ENCODE measurements at regions not wholly inside any gene's neighbourhood (a gene's known extent, or its start where the extent isn't known, plus 50 kb on each side); places are given as distances from the start of the nearest gene placed in this dataset.
"Not testable (repeated sequence)": the region's sequence is repeated elsewhere in the genome, so short reads cannot be mapped to it uniquely, and the experiment has no call there.

DNA sequence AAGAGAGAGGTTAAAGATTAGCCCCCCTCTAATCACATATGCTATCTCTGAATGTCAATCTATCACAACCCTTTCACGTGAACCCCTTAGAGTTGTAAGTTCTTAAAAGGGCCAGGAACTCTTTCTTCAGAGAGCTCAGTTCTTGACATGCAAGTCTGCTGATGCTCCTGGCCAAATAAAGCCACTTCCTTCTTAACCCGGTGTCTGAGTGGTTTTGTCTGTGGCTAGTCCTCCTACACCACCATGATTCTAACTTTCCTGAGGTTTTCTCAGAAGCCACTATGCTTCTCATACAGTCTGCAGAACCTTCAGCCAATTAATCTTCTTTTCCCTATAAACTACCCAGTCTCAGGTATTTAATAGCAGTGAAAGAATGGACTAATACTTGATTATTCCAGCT lies 231.1 kb upstream of the CNTN6 start:
- Mint-ChIP-seq H3K4me3 (no peak overlapping the region), H3K27me3 (no peaks in the 10 kb centered on the region), H3K27ac (no peak overlapping the region), H3K4me1 (no peaks in the 10 kb centered on the region), H3K36me3 (ENCODE audit: low read depth) (no peaks in the 10 kb centered on the region), H3K9me3 (no peaks in the 10 kb centered on the region)
- ATAC-seq (peak; percentile 49), DNase-seq (no peak)

DNA sequence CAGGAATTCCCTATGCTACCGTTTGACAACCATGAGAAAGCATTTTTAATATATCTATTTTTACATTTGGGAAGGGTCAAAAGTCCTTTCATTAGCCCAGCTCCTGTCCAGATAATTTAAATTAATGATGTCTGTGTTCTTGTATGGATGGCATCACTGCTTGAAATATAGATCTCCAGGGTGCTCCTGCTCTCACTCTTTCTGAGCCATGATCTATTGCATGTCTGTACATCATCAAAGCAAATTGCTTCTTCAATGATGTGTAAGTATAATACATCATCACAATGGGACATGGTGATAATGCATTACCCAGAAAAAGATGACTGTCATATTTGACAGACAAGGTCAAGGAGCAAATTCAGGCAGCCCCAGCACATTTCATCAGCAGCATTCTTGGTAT lies 223.6 kb upstream of the CNTN6 start:
- no peaks in the 10 kb centered on the region for H3K36me3 Mint-ChIP-seq (ENCODE audit: low read depth)
- ATAC-seq (no peak), DNase-seq (no peak)
- H3K9me3 Mint-ChIP-seq, result no peaks in the 10 kb centered on the region
- no peak overlapping the region for H3K27ac Mint-ChIP-seq
- no peaks in the 10 kb centered on the region for H3K27me3 Mint-ChIP-seq
- no peaks in the 10 kb centered on the region for H3K4me1 Mint-ChIP-seq
- H3K4me3 Mint-ChIP-seq, result no peak overlapping the region

- Mint-ChIP-seq H3K27me3 (no peaks in the 10 kb centered on the region), H3K4me1 (no peaks in the 10 kb centered on the region), H3K36me3 (ENCODE audit: low read depth) (no peaks in the 10 kb centered on the region), H3K4me3 (no peak overlapping the region), H3K27ac (no peak overlapping the region), H3K9me3 (no peaks in the 10 kb centered on the region)
- DNase-seq (no peak), ATAC-seq (no peak)
Measured at GRCh38 chr3:869734-870133, 223.1 kb upstream of the CNTN6 start.

DNA sequence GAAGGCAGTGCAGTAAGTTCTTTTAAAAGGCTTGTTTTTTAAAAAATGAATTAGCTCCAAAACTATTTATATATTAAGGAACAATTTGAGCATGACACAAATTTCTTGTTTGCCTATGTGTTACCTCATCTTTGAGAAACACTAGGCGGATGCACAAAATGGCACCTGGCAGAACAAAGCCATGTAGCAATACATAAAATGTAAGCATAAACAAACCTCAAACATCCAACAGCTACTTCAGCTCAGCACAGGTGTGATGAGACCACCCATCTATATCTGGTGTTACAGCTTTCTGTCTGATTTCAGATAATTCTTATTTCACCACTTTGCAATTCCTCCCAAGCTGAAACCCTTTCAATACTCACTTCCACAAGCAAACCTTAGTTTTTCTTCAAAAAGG lies 221.2 kb upstream of the CNTN6 start:
- H3K36me3 Mint-ChIP-seq (ENCODE audit: low read depth), result no peaks in the 10 kb centered on the region
- no peaks in the 10 kb centered on the region for H3K4me1 Mint-ChIP-seq
- no peak overlapping the region for H3K4me3 Mint-ChIP-seq
- H3K27ac Mint-ChIP-seq, result no peak overlapping the region
- H3K27me3 Mint-ChIP-seq, result no peaks in the 10 kb centered on the region
- peaks cover 5% of the 10 kb centered on the region for H3K9me3 Mint-ChIP-seq
- no peak for DNase-seq
- no peak for ATAC-seq

GRCh38 chr3:877001-877400 lies 215.8 kb upstream of the CNTN6 start:
- Mint-ChIP-seq H3K27me3 (no peaks in the 10 kb centered on the region), H3K9me3 (peaks cover 9% of the 10 kb centered on the region), H3K36me3 (ENCODE audit: low read depth) (no peaks in the 10 kb centered on the region), H3K27ac (no peak overlapping the region), H3K4me1 (no peaks in the 10 kb centered on the region), H3K4me3 (no peak overlapping the region)
- DNase-seq (no peak), ATAC-seq (peak; percentile 49)

- Mint-ChIP-seq H3K36me3 (ENCODE audit: low read depth) (no peaks in the 10 kb centered on the region), H3K9me3 (peaks cover 9% of the 10 kb centered on the region), H3K4me1 (no peaks in the 10 kb centered on the region), H3K27ac (no peak overlapping the region), H3K4me3 (no peak overlapping the region), H3K27me3 (no peaks in the 10 kb centered on the region)
- DNase-seq (no peak), ATAC-seq (no peak)
Measured at GRCh38 chr3:878746-879145, 214.1 kb upstream of the CNTN6 start.

GRCh38 chr3:880371-880770 lies 212.5 kb upstream of the CNTN6 start:
- Mint-ChIP-seq H3K27ac (no peak overlapping the region), H3K36me3 (ENCODE audit: low read depth) (no peaks in the 10 kb centered on the region), H3K9me3 (peaks cover 6% of the 10 kb centered on the region), H3K27me3 (no peaks in the 10 kb centered on the region), H3K4me3 (no peak overlapping the region), H3K4me1 (no peaks in the 10 kb centered on the region)
- ATAC-seq, result no peak
- DNase-seq, result no peak

DNA sequence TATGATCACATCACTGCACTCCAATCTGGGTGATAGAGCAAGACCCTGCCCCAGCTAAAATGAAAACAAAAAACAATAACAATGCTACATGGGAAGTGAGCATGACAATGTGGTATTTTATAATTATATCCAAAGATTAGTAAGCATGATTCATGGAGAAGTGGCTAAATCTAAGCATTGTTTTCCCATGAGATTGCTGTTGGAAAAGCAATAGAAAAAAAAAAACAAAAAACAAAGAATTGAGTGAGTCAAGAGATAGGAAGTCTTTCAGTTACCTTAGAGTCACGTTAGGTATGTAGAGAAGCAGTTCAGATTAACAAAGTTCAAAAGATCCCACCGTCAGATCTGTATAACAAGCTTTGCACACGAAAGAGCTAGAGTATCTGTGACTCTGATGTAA lies 210.3 kb upstream of the CNTN6 start:
- no peaks in the 10 kb centered on the region for H3K4me1 Mint-ChIP-seq
- H3K4me3 Mint-ChIP-seq, result no peak overlapping the region
- H3K9me3 Mint-ChIP-seq, result peaks cover 8% of the 10 kb centered on the region
- ATAC-seq, result no peak
- DNase-seq, result no peak
- H3K27me3 Mint-ChIP-seq, result no peaks in the 10 kb centered on the region
- H3K36me3 Mint-ChIP-seq (ENCODE audit: low read depth), result no peaks in the 10 kb centered on the region
- no peak overlapping the region for H3K27ac Mint-ChIP-seq

DNA sequence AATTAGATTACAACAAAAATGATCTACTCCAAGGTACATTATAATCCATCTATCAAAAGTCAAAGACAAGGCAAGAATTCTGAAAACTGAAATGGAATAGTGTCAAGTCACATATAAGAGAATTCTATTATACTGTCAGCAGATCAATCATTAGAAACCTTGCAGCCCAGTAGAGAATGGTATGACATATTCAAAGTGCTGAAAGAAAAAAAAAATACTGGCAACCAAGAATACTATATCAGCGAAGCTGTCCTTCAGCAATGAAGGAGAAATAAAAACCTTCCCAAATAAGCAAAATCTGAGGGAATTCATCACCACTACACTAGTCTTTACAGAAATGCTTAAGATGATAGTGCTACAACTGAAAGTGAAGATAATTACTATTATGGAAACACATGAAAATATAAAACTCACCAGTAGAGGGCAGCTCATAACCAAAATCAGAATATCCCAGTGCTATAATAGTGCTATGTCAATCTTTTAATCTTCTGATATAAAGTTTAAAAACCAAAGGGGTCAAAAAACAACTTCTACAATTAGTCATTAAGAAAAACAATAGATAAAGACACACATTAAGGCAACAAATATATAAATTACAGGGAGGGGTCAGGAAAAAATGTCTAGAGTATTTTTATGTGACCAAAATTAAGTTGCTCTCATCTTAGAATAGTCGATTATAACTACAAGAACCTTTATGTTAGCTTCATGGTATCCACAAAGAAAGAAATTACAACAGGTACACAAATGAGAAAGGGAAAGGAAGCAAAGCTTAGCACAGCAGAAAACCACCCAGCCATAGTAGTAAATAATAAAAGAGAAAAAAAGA lies 190.7 kb upstream of the CNTN6 start:
- DNase-seq (no peak), ATAC-seq (no peak)
- no peaks in the 10 kb centered on the region for H3K27me3 Mint-ChIP-seq
- peaks cover 7% of the 10 kb centered on the region for H3K9me3 Mint-ChIP-seq
- no peak overlapping the region for H3K27ac Mint-ChIP-seq
- no peak overlapping the region for H3K4me3 Mint-ChIP-seq
- no peaks in the 10 kb centered on the region for H3K36me3 Mint-ChIP-seq (ENCODE audit: low read depth)
- no peaks in the 10 kb centered on the region for H3K4me1 Mint-ChIP-seq

- H3K9me3 Mint-ChIP-seq, result peaks cover 13% of the 10 kb centered on the region
- H3K27me3 Mint-ChIP-seq, result no peaks in the 10 kb centered on the region
- no peak for ATAC-seq
- no peak overlapping the region for H3K4me3 Mint-ChIP-seq
- H3K4me1 Mint-ChIP-seq, result no peaks in the 10 kb centered on the region
- H3K36me3 Mint-ChIP-seq (ENCODE audit: low read depth), result no peaks in the 10 kb centered on the region
- DNase-seq, result no peak
- H3K27ac Mint-ChIP-seq, result no peak overlapping the region
Measured at GRCh38 chr3:905217-905616, 187.6 kb upstream of the CNTN6 start.

DNA sequence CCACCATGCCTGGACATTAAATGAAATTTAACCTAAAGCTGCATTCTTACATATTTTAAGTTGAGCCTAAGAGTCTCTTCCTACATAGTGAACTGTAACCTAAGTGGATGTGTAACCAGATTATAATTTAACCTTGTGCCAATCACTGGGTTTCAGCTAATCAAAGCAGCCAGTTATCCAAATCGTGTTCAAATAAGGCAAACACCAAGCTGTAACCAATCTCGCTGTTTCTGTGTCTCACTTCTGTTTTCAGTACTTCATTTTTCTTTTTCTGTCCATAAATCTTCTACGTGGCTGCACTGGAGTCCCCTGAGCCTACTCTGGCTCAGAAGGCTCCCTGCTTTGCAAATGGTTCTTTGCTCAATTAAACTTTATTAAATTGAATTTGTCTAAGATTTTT lies 186.1 kb upstream of the CNTN6 start:
- DNase-seq (no peak), ATAC-seq (no peak)
- Mint-ChIP-seq H3K36me3 (ENCODE audit: low read depth) (no peaks in the 10 kb centered on the region), H3K9me3 (peaks cover 8% of the 10 kb centered on the region), H3K4me3 (no peak overlapping the region), H3K27ac (no peak overlapping the region), H3K27me3 (no peaks in the 10 kb centered on the region), H3K4me1 (no peaks in the 10 kb centered on the region)

DNA sequence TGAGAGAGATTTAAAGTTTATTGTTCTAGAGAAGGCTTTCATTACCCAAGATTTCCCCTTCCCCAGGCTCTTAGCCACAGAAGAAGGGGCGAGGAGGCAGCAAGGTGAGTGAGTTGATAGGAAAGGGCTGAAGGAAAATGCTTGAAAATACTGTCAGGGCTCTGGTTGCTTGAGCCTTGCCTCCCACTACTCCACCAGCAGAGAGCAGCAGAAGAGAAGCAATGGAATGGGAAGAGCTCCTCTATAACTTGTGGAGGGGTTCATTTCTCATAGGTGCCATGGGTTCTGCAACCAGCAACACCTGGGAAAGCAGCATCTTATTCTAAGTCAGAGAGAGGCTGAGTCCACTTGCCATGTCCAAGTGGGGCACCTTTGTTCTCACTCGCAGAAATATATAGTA lies 184.0 kb upstream of the CNTN6 start:
- Mint-ChIP-seq H3K36me3 (ENCODE audit: low read depth) (no peaks in the 10 kb centered on the region), H3K4me1 (no peaks in the 10 kb centered on the region), H3K4me3 (no peak overlapping the region), H3K27me3 (no peaks in the 10 kb centered on the region), H3K9me3 (peaks cover 6% of the 10 kb centered on the region), H3K27ac (no peak overlapping the region)
- no peak for ATAC-seq
- no peak for DNase-seq

GRCh38 chr3:912717-913116 lies 180.1 kb upstream of the CNTN6 start:
- H3K9me3 Mint-ChIP-seq; ATAC-seq; H3K27me3 Mint-ChIP-seq; H3K4me1 Mint-ChIP-seq; H3K4me3 Mint-ChIP-seq; DNase-seq; H3K36me3 Mint-ChIP-seq (ENCODE audit: low read depth); H3K27ac Mint-ChIP-seq: not testable (repeated sequence)

- Mint-ChIP-seq H3K36me3 (ENCODE audit: low read depth) (no peaks in the 10 kb centered on the region), H3K4me1 (no peaks in the 10 kb centered on the region), H3K27me3 (no peaks in the 10 kb centered on the region), H3K9me3 (peaks cover 4% of the 10 kb centered on the region), H3K27ac (no peak overlapping the region), H3K4me3 (no peak overlapping the region)
- DNase-seq (no peak), ATAC-seq (no peak)
Measured at GRCh38 chr3:923161-923910, 169.5 kb upstream of the CNTN6 start.

DNA sequence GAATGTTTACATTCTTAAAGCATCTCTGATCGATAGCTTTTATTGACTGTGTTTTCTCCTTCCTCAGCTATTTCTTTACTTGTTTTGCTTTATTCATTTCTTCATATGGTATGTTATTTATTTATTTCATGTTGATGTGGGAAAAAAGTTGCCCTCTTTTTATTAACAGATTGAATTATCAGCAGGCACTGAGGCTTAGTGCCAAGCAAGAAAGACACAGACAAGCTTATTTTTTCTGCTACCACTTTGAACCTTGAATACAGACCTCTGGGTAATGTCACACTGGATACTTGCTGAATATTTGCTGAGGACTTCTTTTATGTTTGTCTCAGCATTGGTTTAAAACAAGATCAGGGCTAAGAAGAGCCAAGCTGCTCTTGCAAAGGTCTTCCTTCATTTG lies 162.0 kb upstream of the CNTN6 start:
- Mint-ChIP-seq H3K27ac (no peak overlapping the region), H3K27me3 (no peaks in the 10 kb centered on the region), H3K4me3 (no peak overlapping the region), H3K9me3 (peaks cover 6% of the 10 kb centered on the region), H3K36me3 (ENCODE audit: low read depth) (no peaks in the 10 kb centered on the region), H3K4me1 (no peaks in the 10 kb centered on the region)
- DNase-seq, result no peak
- no peak for ATAC-seq
